Activated CD4-positive, alpha-beta T cell treated with anti-CD3 and anti-CD28 coated beads for 36 hours (primary cell): ENCODE measurements at regions not wholly inside any gene's neighbourhood (a gene's known extent, or its start where the extent isn't known, plus 50 kb on each side); places are given as distances from the start of the nearest gene placed in this dataset.
"Not testable (repeated sequence)": the region's sequence is repeated elsewhere in the genome, so short reads cannot be mapped to it uniquely, and the experiment has no call there.

Experiments used
- ATAC-seq: fragments of 200-7000 bp; cut with Tn5 transposase; one replicate; pipeline ENCODE4 v1.10.0; 2021; ENCODE audit warnings: mild to moderate bottlenecking, moderate library complexity
- CTCF ChIA-PET: fragments of 350-600 bp; sonication (Branson Sonifier 250); formaldehyde crosslinking; loops from one replicate; lab custom pipeline; 2021; ENCODE audit warnings: antibody characterized with exemption; lab: Charles Lee
- POLR2A ChIA-PET: fragments of 350-600 bp; sonication (Branson Sonifier 250); formaldehyde crosslinking; loops from one replicate; lab custom pipeline; 2021; ENCODE audit warnings: antibody characterized with exemption, inconsistent platforms; lab: Charles Lee
- DNase-seq: peaks from one replicate; pipeline ENCODE4 v3.0.0-alpha.2; 2020
- H3K27ac Mint-ChIP-seq: one replicate; pipeline ENCODE4 v1.8.0; 2021; ENCODE audit warnings: mixed read lengths
- H3K27me3 Mint-ChIP-seq: one replicate; pipeline ENCODE4 v1.8.0; 2021; ENCODE audit warnings: mixed read lengths
- H3K36me3 Mint-ChIP-seq: one replicate; pipeline ENCODE4 v1.8.0; 2021; ENCODE audit warnings: low read depth, mixed read lengths
- H3K4me1 Mint-ChIP-seq: one replicate; pipeline ENCODE4 v1.8.0; 2021; ENCODE audit warnings: mixed read lengths
- H3K4me3 Mint-ChIP-seq: one replicate; pipeline ENCODE4 v1.8.0; 2021; ENCODE audit warnings: mild to moderate bottlenecking, moderate library complexity, mixed read lengths
- H3K9me3 Mint-ChIP-seq: one replicate; pipeline ENCODE4 v1.8.0; 2021; ENCODE audit warnings: low read depth, mixed read lengths
- intact Hi-C, 2 experiments: fragments of 100-400 bp; cut with DNase I in 1 of 2; cut with micrococcal nuclease in 1 of 2; formaldehyde crosslinking; loops; one replicate each; pipeline versions ENCODE4 v1.14.2 to v1.15.1; 2022 to 2024; cut with DNase I, micrococcal nuclease

DNA sequence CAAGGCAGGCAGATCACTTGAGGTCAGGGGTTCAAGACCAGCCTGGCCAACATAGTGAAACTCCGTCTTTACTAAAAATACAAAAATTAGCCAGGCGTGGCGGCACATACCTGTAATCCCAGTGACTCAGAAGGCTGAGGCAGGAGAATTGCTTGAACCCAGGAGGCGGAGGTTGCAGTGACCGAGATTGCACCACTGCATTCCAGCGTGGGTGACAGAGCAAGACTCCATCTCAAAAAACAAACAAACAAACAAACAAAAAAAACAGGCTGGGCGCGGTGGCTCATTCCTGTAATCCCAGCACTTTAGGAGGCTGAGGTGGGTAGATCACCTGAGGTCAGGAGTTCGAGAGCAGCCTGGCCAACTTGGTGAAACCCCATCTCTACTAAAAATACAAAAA is 122.8 kb upstream of the PABPC3 start:
- H3K36me3 Mint-ChIP-seq, H3K4me3 Mint-ChIP-seq, DNase-seq, POLR2A ChIA-PET, intact Hi-C loops, ATAC-seq, H3K4me1 Mint-ChIP-seq, H3K9me3 Mint-ChIP-seq, H3K27ac Mint-ChIP-seq: not testable (repeated sequence)
- CTCF ChIA-PET, result interaction anchor here (0.7 to 2.1 kb wide), 2 partner anchors 23 to 430 kb away, joined by 3 to 7 read pairs; no protein-coding TSS in a partner anchor
- H3K27me3 Mint-ChIP-seq, result peaks cover 16% of the 10 kb centered on the region

DNA sequence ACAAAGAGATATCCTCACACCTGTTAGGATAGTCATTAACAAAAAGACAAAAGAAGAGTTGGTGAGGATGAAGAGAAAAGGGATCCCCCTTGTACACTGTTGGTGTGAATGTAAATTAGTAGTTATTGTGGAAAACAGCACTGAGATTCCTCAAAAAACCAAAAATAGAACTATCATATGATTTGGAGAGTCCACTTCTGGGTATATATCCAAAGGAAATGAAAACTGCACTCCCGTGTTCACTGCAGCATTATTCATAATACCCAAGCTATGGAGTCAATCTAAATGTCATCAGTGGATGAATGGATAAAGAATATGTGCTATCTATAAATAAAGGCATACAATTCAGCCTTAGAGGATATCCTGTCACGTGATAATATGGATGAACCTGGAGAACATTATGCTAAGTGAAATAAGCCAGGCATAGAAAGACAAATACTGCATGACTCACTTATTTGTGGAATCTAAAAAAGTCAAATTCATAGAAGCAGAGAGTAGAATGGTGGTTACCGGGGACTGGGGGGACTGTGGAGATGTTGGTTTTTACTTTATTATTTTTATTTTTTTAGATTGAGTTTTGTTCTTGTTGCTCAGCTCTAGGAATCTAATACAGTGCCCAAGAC is 114.6 kb upstream of the PABPC3 start:
- H3K9me3 Mint-ChIP-seq, POLR2A ChIA-PET, CTCF ChIA-PET, DNase-seq, intact Hi-C loops, H3K27ac Mint-ChIP-seq, H3K4me1 Mint-ChIP-seq, ATAC-seq, H3K36me3 Mint-ChIP-seq, H3K4me3 Mint-ChIP-seq: not testable (repeated sequence)
- peaks cover 12% of the 10 kb centered on the region for H3K27me3 Mint-ChIP-seq

DNA sequence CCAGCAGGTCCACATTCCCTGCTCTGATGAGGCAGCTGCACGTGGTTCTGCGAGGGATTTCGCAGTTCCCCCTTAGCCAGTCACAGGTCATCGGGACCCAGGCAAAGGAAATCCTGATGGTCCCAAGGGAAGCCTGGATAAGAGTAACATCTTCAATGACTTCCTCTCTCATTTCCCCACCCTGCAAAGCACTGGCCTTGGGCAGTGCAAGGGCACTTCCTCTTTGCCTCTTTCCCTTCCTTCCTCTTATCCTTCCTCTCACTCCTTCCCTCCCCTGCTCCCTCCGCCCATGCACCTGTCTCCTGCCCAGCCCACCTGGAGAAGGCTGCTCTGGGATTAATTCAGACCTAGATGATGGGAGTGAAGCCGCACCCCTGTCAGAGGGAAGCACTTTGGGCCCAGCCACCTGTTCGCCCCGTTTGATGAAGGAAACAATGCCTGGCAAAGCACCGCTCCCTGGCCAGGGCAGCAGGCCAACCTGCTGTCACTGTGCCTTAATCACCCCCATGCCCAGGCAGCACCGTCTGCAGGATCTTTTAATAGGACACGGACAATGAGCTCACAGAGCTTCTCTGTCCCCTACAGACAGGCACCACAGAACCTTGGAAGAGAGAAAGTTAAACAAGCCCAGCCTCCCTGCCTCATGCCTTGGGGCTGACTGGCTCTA is 113.5 kb upstream of the PABPC3 start:
- Mint-ChIP-seq H3K4me1 (no peaks in the 10 kb centered on the region), H3K4me3 (no peak overlapping the region), H3K27me3 (peaks cover 21% of the 10 kb centered on the region), H3K9me3 (no peaks in the 10 kb centered on the region), H3K36me3 (no peaks in the 10 kb centered on the region), H3K27ac (no peak overlapping the region)
- CTCF ChIA-PET, result no interaction called here
- ATAC-seq, result no peak
- no peak for DNase-seq
- intact Hi-C loops, result no loop called here
- POLR2A ChIA-PET, result no interaction called here

DNA sequence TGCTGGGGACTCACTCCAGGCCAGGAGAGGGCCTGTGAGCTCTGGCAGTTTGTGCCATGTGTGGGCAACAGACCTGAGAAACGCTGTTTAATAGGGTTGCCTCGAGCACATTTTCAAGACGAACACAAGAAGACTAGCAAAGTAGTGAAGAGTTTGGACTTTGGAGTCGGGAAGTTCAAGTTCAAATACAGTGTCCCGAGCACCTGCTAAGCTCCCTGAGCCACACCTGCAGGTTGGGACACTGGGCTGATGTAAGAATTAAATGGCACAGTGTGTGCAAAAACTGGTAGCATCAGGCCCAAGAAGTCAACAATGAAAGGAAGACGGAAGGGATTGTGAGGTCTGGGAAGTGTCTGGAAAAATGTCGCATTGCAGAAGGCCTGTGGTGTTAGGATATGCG is 112.8 kb upstream of the PABPC3 start:
- Mint-ChIP-seq H3K27ac (no peak overlapping the region), H3K9me3 (no peaks in the 10 kb centered on the region), H3K4me1 (no peaks in the 10 kb centered on the region), H3K4me3 (no peak overlapping the region), H3K36me3 (no peaks in the 10 kb centered on the region), H3K27me3 (peaks cover 23% of the 10 kb centered on the region)
- no peak for DNase-seq
- POLR2A ChIA-PET, result no interaction called here
- intact Hi-C loops, result no loop called here
- no peak for ATAC-seq
- CTCF ChIA-PET, result interaction anchor here (0.5 kb wide), 1 partner anchor 902 kb away, joined by 3 read pairs; no protein-coding TSS in a partner anchor

DNA sequence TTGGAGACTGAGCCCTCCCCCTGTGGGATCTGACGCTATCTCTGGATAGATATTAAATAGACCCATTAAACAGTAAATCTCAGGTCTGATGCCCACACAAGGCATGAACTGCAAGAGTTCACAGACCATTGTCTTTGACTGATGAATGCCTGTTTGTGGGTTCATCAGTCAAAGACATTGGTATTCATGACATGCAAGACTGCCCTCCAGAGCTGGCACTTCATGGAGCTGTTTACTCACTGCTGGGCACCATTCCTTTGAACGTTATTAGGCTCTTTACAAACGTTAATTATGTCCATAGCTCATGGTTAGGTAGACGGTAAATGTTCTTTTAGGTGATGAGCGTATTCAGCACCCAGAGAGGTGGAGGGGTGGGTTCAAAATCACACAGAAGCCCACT is 111.8 kb upstream of the PABPC3 start:
- DNase-seq (no peak), ATAC-seq (no peak)
- Mint-ChIP-seq H3K36me3 (no peaks in the 10 kb centered on the region), H3K9me3 (no peaks in the 10 kb centered on the region), H3K27me3 (peaks cover 28% of the 10 kb centered on the region), H3K4me1 (no peaks in the 10 kb centered on the region), H3K27ac (no peak overlapping the region), H3K4me3 (no peak overlapping the region)
- CTCF ChIA-PET, result interaction anchor here (0.6 to 3.1 kb wide), 2 partner anchors 11 to 392 kb away, joined by 3 to 11 read pairs; no protein-coding TSS in a partner anchor
- intact Hi-C loops, result no loop called here
- POLR2A ChIA-PET, result no interaction called here

DNA sequence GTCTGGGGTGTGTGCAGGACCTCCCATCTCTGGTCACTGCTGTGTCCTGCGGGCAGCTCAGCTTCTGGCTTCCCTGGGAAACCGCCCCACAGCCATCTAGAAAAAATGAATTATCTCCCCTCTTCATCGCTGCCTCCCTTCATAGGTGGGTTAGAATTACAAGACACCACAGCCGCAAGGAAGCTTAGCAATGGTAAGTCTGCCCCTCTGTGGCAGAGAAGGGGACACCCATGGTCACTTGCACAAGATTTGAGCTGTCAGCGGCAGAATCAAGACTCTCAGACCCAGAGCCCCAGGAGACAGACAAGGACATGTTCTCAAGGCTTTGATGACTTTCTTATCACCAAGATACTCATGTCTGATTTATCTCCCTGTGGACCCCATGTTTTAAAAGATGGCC is 110.8 kb upstream of the PABPC3 start:
- no peak for ATAC-seq
- H3K27me3 Mint-ChIP-seq, result peaks cover 33% of the 10 kb centered on the region
- CTCF ChIA-PET, result interaction anchor here (3.1 kb wide), 1 partner anchor 10 kb away, joined by 11 read pairs; no protein-coding TSS in a partner anchor

DNA sequence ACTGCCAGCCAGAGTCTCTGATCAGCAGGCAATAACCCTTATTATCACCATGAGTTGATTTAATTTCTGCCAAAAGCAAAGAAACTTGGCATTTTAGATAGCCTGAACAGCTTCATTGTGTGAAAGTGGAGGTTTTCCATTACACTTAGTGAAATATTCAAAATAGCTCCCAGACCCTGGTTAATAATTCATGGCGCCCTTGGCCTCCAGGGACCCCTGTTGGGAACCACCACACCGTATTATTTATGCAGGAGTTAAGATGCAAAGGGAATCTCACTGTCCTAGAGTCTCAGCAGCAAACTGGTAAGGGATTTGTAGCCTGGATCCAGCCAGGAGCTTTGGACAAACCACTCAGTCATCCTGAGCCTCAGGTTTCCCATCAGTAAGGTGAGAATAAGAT is 110.0 kb upstream of the PABPC3 start:
- DNase-seq (no peak), ATAC-seq (no peak)
- Mint-ChIP-seq H3K36me3 (no peaks in the 10 kb centered on the region), H3K27ac (no peak overlapping the region), H3K27me3 (peaks cover 36% of the 10 kb centered on the region), H3K4me1 (no peaks in the 10 kb centered on the region), H3K4me3 (no peak overlapping the region), H3K9me3 (no peaks in the 10 kb centered on the region)
- intact Hi-C loops, result no loop called here
- ChIA-PET CTCF (interaction anchor here (3.1 kb wide), 1 partner anchor 10 kb away, joined by 11 read pairs; no protein-coding TSS in a partner anchor), POLR2A (interaction anchor here (0.5 to 0.6 kb wide), 2 partner anchors 14 to 1320 kb away, joined by 3 to 6 read pairs; no protein-coding TSS in a partner anchor)

More for the DNA sequence above, 110.8 kb upstream of the PABPC3 start:
- DNase-seq, result no peak
- intact Hi-C loops, result no loop called here
- Mint-ChIP-seq H3K4me1 (no peaks in the 10 kb centered on the region), H3K4me3 (no peak overlapping the region), H3K36me3 (no peaks in the 10 kb centered on the region), H3K27ac (no peak overlapping the region), H3K9me3 (no peaks in the 10 kb centered on the region)
- POLR2A ChIA-PET, result no interaction called here

DNA sequence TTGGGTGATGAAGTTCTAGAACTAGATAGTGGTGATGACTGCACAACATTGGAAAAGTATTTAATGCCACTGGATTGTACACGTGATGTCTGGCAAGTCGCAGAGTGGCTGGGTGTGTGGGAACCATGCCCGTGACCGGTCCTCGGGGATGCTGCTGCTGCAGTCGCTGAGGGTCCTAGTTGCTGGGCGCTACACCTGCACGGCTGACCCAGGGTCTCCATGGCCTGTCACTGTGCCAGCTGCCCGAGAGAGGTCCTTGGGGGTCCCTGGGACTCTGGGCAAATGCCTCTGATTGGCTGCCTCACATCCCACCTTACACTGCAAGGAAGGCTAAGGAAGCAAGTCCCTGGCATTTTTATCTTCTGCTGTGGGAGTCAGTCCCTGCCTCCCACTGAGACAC is 109.1 kb upstream of the PABPC3 start:
- Mint-ChIP-seq H3K4me3 (no peak overlapping the region), H3K27me3 (peaks cover 39% of the 10 kb centered on the region), H3K27ac (no peak overlapping the region), H3K9me3 (no peaks in the 10 kb centered on the region), H3K4me1 (no peaks in the 10 kb centered on the region), H3K36me3 (no peaks in the 10 kb centered on the region)
- no peak for ATAC-seq
- ChIA-PET CTCF (interaction anchor here (3.1 kb wide), 1 partner anchor 9 kb away, joined by 11 read pairs; no protein-coding TSS in a partner anchor), POLR2A (no interaction called here)
- DNase-seq, result no peak
- intact Hi-C loops, result no loop called here

DNA sequence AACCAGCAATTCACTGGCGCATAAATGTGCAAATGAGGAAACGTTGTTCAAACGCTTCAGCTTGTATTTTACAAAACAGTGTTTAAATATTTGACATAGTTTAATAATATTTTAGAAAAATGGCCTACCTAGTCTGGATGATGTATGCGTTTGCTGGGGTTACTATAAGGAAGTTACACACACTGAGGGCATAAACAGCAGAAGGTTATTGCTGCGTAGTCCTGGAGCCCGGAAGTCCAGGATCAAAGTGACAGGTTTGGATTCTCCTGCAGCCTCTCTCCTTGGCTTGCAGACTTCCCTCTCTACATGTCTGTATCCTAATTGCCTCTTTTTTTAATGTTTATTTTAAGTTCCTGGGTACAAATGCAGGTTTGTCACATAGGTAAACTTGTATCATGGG is 106.0 kb upstream of the PABPC3 start:
- H3K27me3 Mint-ChIP-seq, result peaks cover 30% of the 10 kb centered on the region
- intact Hi-C loops, result loop anchor here (10.0 kb wide), 2 partner anchors 245 to 385 kb away; partner anchors contain the start of gene ATP8A2 (in 1 of the 2)
- POLR2A ChIA-PET, H3K4me3 Mint-ChIP-seq, ATAC-seq, H3K4me1 Mint-ChIP-seq, DNase-seq, H3K36me3 Mint-ChIP-seq, H3K9me3 Mint-ChIP-seq, H3K27ac Mint-ChIP-seq, CTCF ChIA-PET: not testable (repeated sequence)

DNA sequence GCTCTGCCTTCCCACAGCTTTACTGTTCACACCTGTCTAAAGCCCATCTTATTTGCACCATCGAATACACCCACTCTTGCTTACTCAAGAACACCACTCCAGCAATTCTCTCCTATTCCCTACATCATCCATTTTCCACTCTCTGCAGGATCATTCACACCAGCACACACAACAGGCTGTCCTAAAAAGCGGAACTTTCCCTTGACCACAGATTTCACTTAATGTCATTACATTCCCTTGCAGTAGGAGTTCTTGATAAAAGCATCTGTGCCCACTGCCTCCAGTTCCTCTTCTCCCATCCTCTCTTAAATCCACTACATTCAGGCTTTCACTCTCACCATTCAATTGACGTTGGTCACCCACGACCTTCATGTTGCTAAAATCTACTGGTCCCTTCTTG is 103.0 kb upstream of the PABPC3 start:
- intact Hi-C loops, result loop anchor here (10.0 kb wide), 2 partner anchors 248 to 382 kb away; partner anchors contain the start of gene ATP8A2 (in 1 of the 2)
- POLR2A ChIA-PET, ATAC-seq, H3K4me1 Mint-ChIP-seq, CTCF ChIA-PET, H3K27ac Mint-ChIP-seq, H3K9me3 Mint-ChIP-seq, H3K4me3 Mint-ChIP-seq, H3K36me3 Mint-ChIP-seq, DNase-seq: not testable (repeated sequence)
- peaks cover 20% of the 10 kb centered on the region for H3K27me3 Mint-ChIP-seq

DNA sequence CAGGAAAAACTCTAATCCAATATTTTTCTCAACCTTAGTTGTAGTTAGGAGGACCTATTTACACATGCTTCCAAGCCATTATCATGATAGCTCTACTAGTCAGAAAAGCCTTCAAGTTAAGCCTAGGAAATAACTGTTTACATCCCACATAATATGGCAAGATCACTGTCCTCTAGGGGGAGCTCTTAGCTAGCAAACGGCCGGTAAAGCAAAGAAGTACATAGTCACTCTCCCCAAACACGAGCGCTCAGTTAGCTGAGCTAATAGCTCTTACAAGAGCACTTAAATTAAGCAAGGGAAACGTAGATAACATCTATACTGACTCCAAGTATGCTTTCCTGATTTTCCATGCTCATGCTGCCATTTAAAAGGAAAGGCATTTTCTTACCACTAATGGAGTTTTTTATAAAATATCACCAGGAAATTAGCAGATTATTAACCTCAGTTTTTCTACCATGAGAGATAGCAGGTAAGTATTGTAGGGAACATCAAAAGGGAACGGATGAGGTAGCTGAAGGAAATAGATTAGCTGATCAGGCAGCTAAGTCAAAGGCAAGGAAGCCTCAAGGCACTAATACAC is 100.6 kb upstream of the PABPC3 start:
- peaks cover 16% of the 10 kb centered on the region for H3K27me3 Mint-ChIP-seq
- no peaks in the 10 kb centered on the region for H3K9me3 Mint-ChIP-seq
- DNase-seq, result peak; percentile 76
- peak; percentile 83 for ATAC-seq
- intact Hi-C loops, result loop anchor here (1.0 to 10.0 kb wide), 5 partner anchors 41 to 379 kb away; partner anchors contain the start of gene ATP8A2 (in 1 of the 2)
- ChIA-PET POLR2A (no interaction called here), CTCF (interaction anchor here (0.5 to 2.7 kb wide), 20 partner anchors 10 to 677 kb away, joined by 3 to 17 read pairs (median 4); no protein-coding TSS in a partner anchor)
- no peaks in the 10 kb centered on the region for H3K36me3 Mint-ChIP-seq
- H3K4me1 Mint-ChIP-seq, result peaks cover 3% of the 10 kb centered on the region
- H3K4me3 Mint-ChIP-seq, result no peak overlapping the region
- no peak overlapping the region for H3K27ac Mint-ChIP-seq
